HG03439 (cell line): ENCODE measurements at regions not wholly inside any gene's neighbourhood (a gene's known extent, or its start where the extent isn't known, plus 50 kb on each side); places are given as distances from the start of the nearest gene placed in this dataset.
"Not testable (repeated sequence)": the region's sequence is repeated elsewhere in the genome, so short reads cannot be mapped to it uniquely, and the experiment has no call there.

Source experiments
- ATAC-seq: cut with Tn5 transposase; IDR thresholded peaks from one replicate; pipeline ENCODE4 v1.9.1; 2021; ENCODE audit warnings: mild to moderate bottlenecking, moderate library complexity; ENCODE audit not compliant: unreplicated experiment

GRCh38 chr7:110412614-110413013 is 678.3 kb upstream of the LRRN3 start:
- ATAC-seq = no peak

DNA sequence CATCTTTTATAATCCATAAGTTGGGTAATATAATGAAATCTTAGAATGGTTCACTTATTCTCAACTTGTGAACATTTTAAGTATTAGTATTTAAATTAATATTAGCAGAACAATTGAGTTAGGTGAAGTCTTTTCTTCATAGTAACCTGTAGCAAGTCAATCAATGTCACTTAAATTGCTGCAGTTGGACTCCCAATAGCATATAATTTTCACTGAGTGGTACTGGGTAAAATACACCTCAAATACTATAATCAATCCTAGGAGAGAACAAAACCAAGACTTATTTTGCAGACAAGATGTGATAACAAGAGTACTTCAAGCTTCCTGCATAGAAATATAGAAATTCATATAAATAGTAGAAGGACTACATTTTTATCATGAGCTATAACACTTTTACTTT is 677.9 kb upstream of the LRRN3 start:
- ATAC-seq = no peak

- no peak for ATAC-seq
Observed at GRCh38 chr7:110417611-110418010, 673.3 kb upstream of the LRRN3 start.

DNA sequence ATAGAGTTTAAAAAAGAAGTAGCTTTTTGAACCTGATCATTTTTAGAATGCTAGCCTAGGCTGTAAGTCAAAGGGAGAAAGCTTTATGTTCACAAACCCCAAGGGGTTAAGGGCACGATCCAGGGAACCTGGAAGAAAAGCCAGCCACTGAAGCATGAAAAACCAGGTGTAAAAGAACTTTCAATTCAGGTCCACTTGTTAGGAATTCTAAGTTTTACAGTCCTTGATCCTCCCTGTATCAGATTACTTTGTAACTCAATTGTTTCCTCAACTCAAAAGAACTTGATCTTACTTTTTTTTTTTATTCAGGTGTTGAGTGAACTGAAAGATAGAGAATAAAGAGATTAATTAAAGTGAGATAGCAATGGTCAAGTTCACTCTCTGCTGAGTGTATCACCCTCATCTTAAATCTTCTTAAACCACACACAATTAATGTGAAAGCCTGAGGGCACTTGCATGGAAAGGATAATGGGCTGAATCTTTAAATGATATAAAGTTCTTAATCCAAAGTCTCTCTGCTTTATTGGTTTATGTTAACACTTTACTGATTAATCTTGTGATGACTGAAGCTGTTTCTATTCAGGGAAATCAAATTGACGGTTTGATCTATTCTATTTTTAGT is 672.2 kb upstream of the LRRN3 start:
- ATAC-seq = no peak

DNA sequence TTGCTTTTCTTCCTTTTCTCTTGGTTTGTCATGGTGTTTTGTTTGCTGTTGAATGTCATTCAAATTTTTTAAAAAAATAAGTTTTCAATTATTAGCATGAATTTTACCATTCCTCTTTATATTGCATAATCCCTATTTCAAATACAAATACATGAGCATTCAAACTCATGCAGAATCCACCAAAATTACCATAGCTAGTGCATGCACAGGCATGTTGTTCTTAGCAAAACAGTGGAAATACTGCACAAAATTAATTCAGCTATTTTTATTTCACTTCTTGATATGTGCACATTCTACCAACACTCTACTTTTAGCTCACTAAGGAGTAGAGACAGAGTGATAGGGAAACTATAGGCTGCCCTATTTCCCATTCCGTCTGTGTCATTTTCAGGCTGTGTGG is 670.1 kb upstream of the LRRN3 start:
- ATAC-seq = no peak

DNA sequence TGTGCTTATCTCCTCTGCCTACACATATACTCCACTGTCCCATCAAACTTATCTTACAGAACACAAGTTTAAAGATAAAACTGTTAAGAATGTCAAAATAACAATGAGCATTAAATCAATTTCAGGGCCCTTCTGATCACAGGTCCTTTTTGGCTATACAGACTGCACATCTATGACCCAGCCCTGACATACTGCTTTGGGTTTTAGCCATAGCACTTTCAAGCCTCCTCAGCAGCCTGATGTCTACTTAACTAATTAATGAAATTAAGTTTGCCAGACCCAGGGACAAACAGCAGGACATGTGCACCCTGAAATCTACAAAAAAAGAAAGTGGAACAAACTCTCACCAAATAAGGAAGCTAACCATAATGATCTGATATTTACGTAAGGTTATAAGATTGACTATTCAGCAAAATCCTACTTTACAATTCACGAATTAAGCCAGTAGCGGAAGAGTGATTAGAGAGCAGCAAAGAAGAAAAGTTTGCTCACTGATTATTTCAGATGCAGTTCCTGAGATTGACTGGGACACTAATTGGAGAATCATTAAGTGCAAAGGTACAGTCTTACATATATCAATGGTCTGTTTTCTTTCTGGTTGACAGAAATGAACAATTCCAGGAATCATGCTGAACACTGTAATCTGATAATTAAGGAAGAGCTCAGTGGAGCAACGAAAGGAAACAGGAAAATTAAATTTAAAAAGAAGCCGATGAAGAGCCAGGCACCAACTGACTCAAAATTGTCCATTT is 669.3 kb upstream of the LRRN3 start:
- ATAC-seq = no peak

DNA sequence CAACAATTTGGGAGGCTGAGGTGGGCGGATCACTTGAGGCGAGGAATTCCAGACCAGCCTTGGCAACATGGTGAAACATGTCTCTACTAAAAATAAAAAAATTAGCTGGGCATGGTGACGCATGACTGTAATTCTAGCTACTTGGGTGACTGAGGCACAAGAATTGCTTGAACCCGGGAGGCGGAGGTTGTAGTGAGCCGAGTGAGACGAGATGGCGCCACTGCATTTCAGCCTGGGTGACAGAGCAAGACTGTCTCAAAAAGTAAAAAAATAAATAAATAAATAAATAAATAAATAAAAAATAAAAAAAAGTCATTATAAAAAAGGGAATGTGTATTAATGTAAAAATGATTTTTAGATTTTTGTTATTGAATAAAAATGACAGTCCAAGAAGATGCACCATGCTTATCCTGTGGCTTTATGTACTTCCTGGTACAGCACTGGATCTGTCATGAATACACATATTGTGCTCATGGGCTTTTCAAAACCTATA is 658.8 kb upstream of the LRRN3 start:
- ATAC-seq = no peak

DNA sequence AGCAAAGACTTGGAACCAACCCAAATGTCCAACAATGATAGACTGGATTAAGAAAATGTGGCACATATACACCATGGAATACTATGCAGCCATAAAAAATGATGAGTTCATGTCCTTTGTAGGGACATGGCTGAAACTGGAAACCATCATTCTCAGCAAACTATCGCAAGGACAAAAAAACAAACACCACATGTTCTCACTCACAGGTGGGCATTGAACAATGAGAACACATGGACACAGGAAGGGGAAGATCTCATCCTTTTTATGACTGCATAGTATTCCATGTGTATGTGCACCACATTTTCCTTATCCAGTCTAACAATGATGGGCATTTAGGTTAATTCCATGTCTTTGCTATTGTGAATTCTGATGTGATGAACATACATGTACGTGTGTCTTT is 652.0 kb upstream of the LRRN3 start:
- ATAC-seq = not testable (repeated sequence)

DNA sequence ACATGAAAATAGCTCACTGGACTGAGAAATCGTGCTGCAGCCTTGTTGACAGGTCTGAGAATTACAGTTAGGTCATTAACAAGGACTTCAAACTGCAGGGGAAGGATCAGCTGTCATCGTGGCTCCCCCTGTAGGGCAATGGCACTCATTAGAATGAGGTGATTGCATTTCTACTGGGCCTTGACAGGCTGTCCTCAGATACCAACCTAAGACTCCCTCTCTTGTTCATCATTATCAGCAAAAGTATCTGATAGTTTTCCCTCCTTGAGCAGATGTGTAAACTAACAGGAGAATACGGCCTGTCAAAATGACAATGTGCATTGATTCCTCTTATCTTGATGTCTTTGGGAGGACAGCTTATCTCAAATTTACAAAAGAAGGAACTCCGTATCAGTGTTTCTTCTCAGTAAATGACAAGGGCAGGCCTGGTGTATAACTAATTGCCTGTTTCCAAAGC is 648.5 kb upstream of the LRRN3 start:
- peak; percentile 76 for ATAC-seq

- ATAC-seq = no peak
Observed at GRCh38 chr7:110446658-110447057, 644.3 kb upstream of the LRRN3 start.

GRCh38 chr7:110448918-110449317 is 642.0 kb upstream of the LRRN3 start:
- no peak for ATAC-seq

- ATAC-seq = no peak
Observed at GRCh38 chr7:110454713-110455112, 636.2 kb upstream of the LRRN3 start.

DNA sequence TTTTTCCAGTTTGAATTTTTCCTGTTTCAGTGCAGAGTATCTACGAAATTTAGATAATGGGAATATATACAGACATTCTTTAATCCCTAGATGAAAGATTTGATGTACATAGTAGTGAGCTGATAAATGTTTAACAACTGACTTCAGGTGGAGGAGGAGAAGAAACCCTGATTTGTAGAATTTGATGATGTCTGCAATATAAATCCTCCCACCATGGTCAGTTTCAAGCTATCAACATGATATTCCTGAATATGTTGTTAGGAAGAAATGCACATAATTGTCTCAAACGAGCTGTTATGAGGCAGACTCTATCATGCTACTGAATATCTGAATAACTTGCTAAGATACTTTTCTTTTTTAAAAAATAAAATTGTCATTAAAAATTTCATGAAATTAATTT is 629.3 kb upstream of the LRRN3 start:
- ATAC-seq = no peak

DNA sequence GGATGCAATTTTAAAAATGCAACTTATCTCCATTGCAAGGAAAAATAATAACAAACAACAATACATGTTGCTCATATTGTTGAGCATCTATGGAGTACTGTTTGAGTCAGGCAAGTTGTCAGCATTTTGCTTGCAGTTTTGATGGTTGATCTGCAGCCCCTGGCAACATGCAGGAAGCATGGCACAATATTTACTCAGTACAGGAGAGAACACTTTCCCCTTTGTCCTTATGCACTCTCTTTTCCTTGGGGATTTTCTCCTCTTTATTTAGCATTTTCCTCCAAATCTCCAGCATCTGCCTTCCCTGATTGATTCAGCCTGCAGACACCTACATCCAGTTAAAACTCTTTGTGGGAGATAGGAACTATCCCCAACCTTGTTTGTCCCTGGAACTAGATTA is 620.5 kb upstream of the LRRN3 start:
- no peak for ATAC-seq

DNA sequence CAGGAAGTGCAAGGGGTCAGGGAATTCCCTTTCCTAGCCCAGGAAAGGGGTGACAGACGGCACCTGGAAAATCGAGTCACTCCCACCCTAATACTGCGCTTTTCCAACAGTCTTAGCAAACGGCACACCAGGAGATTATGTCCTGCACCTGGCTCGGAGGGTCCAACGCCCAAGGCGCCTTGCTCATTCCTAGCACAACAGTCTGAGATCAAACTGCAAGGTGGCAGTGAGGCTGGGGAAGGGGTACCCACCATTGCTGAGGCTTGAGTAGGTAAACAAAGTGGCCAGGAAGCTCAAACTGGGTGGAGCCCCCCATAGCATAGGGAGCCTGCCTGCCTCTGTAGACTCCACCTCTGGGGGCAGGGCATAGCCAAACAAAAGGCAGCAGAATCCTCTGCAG is 618.5 kb upstream of the LRRN3 start:
- not testable (repeated sequence) for ATAC-seq

DNA sequence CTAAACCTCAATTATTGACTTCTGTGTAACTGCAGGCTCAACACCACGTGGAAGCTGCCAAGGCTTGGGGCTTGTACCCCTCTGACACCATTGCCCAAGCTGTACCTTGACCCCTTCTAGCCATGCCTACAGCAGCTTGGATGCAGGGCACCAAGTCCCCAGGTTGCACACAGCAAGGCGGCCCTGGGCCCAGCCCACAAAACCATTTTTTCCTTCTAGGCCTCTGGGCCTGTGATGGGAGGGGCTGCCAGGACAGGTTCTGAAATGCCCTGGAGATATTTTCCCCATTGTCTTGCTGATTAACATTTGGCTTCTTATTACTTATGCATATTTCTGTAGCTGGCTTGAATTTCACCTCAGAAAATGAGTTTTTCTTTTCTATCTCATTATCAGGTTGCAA is 610.0 kb upstream of the LRRN3 start:
- no peak for ATAC-seq

DNA sequence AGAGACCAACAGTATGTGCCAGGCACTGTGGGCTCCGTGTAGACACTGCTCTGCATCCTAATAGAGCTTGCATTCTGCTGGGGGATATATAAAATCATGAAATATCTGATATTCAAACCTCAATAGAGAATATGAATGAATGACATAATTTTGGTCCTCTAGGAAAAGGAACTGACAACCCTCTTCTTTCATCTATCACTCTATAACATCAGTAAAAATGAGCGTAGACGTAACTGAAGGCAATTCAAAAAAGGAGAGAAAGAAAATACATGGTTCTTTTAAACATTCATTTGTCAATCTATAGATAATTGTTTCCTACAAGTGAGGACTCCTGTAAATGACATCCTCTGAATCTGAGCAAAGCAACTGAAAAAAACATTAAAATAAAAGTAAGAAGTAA is 607.4 kb upstream of the LRRN3 start:
- ATAC-seq = no peak

GRCh38 chr7:110484356-110484755 is 606.6 kb upstream of the LRRN3 start:
- no peak for ATAC-seq

GRCh38 chr7:110486549-110486948 is 604.4 kb upstream of the LRRN3 start:
- ATAC-seq = peak; percentile 67

GRCh38 chr7:110502888-110503465 is 588.0 kb upstream of the LRRN3 start:
- ATAC-seq = no peak

DNA sequence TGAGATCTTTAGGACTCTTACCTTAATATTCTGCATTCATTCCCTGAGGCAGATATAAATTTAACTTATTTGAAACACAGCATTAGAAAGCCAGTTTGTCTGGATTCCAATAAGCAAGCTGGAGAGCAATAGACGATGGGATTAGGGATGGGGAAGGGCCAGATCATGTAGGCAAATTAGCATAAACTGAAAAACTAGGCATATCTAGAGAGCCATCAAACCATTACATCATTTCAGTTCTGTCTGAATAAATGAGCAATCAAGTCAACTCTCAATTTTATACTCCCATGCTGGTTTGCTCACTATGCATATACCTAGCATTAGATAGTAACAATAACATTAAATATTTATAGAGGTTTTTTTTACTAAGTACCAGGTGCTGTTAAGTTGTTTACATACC is 583.6 kb upstream of the LRRN3 start:
- no peak for ATAC-seq

DNA sequence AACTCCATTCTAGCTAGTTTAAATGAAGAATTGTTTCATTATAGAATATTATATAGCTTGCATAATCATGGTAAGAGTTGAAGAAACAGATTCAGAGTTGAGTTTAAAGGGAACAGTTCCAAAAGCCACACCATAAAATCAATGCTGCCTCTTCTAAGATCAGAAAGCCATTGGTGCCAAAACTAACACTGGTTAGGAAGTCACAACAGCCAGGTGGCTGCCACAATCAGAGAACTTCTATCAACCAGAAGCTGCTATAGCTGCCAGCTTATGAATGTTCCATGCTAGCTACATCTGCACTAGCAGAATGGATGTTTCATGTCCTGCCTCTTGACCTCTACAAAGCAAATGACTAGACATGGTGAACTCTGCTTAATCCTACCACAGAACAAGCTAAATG is 583.1 kb upstream of the LRRN3 start:
- ATAC-seq = no peak
